Body of pancreas (tissue), 4 donors: ENCODE measurements at regions not wholly inside any gene's neighbourhood (a gene's known extent, or its start where the extent isn't known, plus 50 kb on each side); places are given as distances from the start of the nearest gene placed in this dataset.
"Not testable (repeated sequence)": the region's sequence is repeated elsewhere in the genome, so short reads cannot be mapped to it uniquely, and the experiment has no call there.

Source experiments
- ATAC-seq: fragments of 150-250 bp; one replicate; pipeline ENCODE4 v1.9.1; 2016
- DNase-seq, 4 donors: peaks; one replicate each; pipeline ENCODE4 v3.0.0-alpha.2; 2019
- H3K27ac ChIP-seq, 4 donors: fragments of 200-600 bp; sonication (generic); 1 replicate in 3 of 4; 2 replicates in 1 of 4; pipeline versions ENCODE4 v1.5.1 to v1.6.1; 2016 to 2019; ENCODE audit warnings: mild to moderate bottlenecking in 1 of 4, mixed read lengths in 1 of 4, moderate library complexity in 1 of 4
- H3K27me3 ChIP-seq, 2 donors: fragments of 200-600 bp; sonication (generic); one replicate each; pipeline ENCODE4 v1.6.0; 2016; ENCODE audit warnings: mild to moderate bottlenecking in 1 of 2
- H3K36me3 ChIP-seq, 2 donors: fragments of 200-600 bp; sonication (generic); replicated peaks in 1 of 2; 2 replicates each; pipeline ENCODE4 v1.5.1; 2016; ENCODE audit warnings: low read depth in 2 of 2; ENCODE audit not compliant: insufficient read depth in 1 of 2
- H3K4me1 ChIP-seq: fragments of 200-600 bp; sonication (generic); one replicate; pipeline ENCODE4 v1.6.0; 2016
- H3K4me3 ChIP-seq, 2 donors: fragments of 200-600 bp; sonication (generic); 1 replicate in 1 of 2; 2 replicates in 1 of 2; pipeline ENCODE4 v1.5.1; 2016 to 2019
- H3K9me3 ChIP-seq, 3 donors: fragments of 200-600 bp; sonication (generic); 1 replicate in 2 of 3; 2 replicates in 1 of 3; pipeline ENCODE4 v1.5.1; 2016
- CTCF ChIP-seq, 7 experiments: fragments of 450-650 bp in 4 of 7; fragments of 200-600 bp in 3 of 7; sonication (generic) in 3 of 7; IDR thresholded peaks; one replicate each; pipeline ENCODE4 v1.5.1; 2016 to 2019; ENCODE audit warnings: antibody characterized with exemption in 7 of 7
- POLR2A ChIP-seq, 3 donors: fragments of 450-650 bp; IDR thresholded peaks; one replicate each; pipeline ENCODE4 v1.6.1; 2016; ENCODE audit warnings: antibody characterized with exemption in 3 of 3, mild to moderate bottlenecking in 2 of 3
- WGBS, 2 donors: methylation state at CpG; one replicate each; pipeline ENCODE4 v1.1.5; 2017; 5-methylcytosine and 5-hydroxymethylcytosine counted together
- intact Hi-C: fragments of 100-400 bp; cut with DNase I; formaldehyde crosslinking; loops from one replicate; pipeline ENCODE4 v1.15.1; 2023

DNA sequence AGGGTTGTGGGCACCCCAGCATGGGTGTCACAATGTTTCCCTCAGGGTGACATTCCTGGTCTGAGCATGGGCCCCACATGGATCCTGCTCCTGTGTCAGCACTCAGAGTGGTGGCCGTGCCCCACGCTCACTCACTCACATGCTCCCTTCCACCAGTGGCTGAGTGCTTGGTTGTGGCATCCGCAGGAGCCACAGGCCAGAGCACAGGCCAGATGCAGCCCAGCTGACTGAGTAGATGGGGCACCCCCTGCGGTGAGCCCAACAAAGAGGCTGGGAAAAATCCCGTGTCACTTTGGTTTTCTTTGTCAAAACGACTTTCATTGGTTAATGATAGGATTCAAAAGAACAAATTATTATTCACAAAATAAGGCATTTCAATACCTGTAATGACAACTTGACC, 204.6 kb upstream of the ANXA10 start:
- intact Hi-C loops = no loop called here
- DNase-seq = no peak
- Histone ChIP-seq H3K9me3 (no peaks in the 10 kb centered on the region), H3K4me3 (no peak overlapping the region), H3K27me3 (no peaks in the 10 kb centered on the region), H3K36me3 (no peaks in the 10 kb centered on the region), H3K27ac (no peak overlapping the region), H3K4me1 (no peaks in the 10 kb centered on the region)
- TF ChIP-seq POLR2A (IDR thresholded peaks at IDR 0.05) (no peak), CTCF (IDR thresholded peaks at IDR 0.05) (no peak)
- ATAC-seq = no peak
- WGBS, 2 donors = 71 to 80% methylated on average over 4 to 6 of the region's 6 CpGs

GRCh38 chr4:167890226-167890625, 202.1 kb upstream of the ANXA10 start:
- ATAC-seq (no peak), DNase-seq (no peak)
- intact Hi-C loops = no loop called here
- Histone ChIP-seq H3K4me1 (no peaks in the 10 kb centered on the region), H3K9me3 (no peaks in the 10 kb centered on the region), H3K4me3 (no peak overlapping the region), H3K27me3 (no peaks in the 10 kb centered on the region), H3K36me3 (no peaks in the 10 kb centered on the region), H3K27ac (no peak overlapping the region)
- TF ChIP-seq POLR2A (IDR thresholded peaks at IDR 0.05) (no peak), CTCF (IDR thresholded peaks at IDR 0.05) (no peak)

GRCh38 chr4:167893531-167893930, 198.8 kb upstream of the ANXA10 start:
- WGBS, 2 donors = 89 to 96% methylated on average over 3 of the region's 3 CpGs
- H3K36me3 ChIP-seq = no peaks in the 10 kb centered on the region
- no peak overlapping the region for H3K4me3 ChIP-seq
- H3K4me1 ChIP-seq = peaks cover 20% of the 10 kb centered on the region
- intact Hi-C loops = no loop called here
- H3K9me3 ChIP-seq = no peaks in the 10 kb centered on the region
- ATAC-seq (no peak), DNase-seq (no peak)
- TF ChIP-seq CTCF (IDR thresholded peaks at IDR 0.05) = no peak
- TF ChIP-seq POLR2A (IDR thresholded peaks at IDR 0.05) = no peak
- no peaks in the 10 kb centered on the region for H3K27me3 ChIP-seq
- H3K27ac ChIP-seq = no peak overlapping the region

DNA sequence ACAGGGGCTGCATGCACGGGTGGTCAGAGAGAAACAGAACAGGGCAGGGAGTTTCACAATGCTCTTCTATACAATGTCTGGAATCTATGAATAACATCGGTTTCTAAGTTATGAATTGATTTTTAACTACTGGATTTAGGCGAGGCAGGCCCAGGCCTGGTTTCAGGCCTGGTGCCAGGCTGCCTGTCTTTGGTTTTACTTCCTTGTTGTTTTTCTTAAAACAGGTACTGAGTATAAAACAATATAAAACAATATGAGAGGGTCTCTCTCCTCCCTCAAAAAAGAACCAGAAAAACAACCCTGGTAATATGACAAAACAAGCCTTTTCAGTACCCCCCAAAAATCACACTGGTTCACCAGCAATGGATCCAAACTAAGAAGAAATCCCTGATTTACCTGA, 196.1 kb upstream of the ANXA10 start:
- H3K27me3 ChIP-seq, H3K36me3 ChIP-seq, H3K4me3 ChIP-seq, H3K9me3 ChIP-seq, intact Hi-C loops: not testable (repeated sequence)
- ATAC-seq (peak; percentile 50), DNase-seq (peak; percentile 35 to 69 (median 39))
- H3K27ac ChIP-seq = peak overlapping the region in 3 of 4 donors; percentile 40 to 61 (median 50)
- WGBS, 2 donors = 24 to 28% methylated on average over 3 of the region's 3 CpGs
- H3K4me1 ChIP-seq = peaks cover 20% of the 10 kb centered on the region

GRCh38 chr4:167897116-167897515, 195.2 kb upstream of the ANXA10 start:
- Histone ChIP-seq H3K4me1 (peaks cover 20% of the 10 kb centered on the region), H3K36me3 (no peaks in the 10 kb centered on the region), H3K4me3 (no peak overlapping the region), H3K27ac (peak overlapping the region in 2 of 4 donors; percentile 50 to 61), H3K27me3 (no peaks in the 10 kb centered on the region), H3K9me3 (no peaks in the 10 kb centered on the region)
- 26 to 33% methylated on average over 5 of the region's 5 CpGs for WGBS, 2 donors
- ATAC-seq (peak; percentile 55), DNase-seq (peak in 1 of 4 donors; percentile 8)
- intact Hi-C loops = no loop called here
- TF ChIP-seq CTCF (IDR thresholded peaks at IDR 0.05) (no peak), POLR2A (IDR thresholded peaks at IDR 0.05) (no peak)
